ENCODE measurements at regions not wholly inside any gene's neighbourhood (a gene's known extent, or its start where the extent isn't known, plus 50 kb on each side); places are given as distances from the start of the nearest gene placed in this dataset.

- no peak for DNase-seq (ENCODE audit: low read depth in 2 of 2)
These were observed 77.3 kb upstream of the UBAC2 start for GRCh38 chr13:99123101-99124045.

DNA sequence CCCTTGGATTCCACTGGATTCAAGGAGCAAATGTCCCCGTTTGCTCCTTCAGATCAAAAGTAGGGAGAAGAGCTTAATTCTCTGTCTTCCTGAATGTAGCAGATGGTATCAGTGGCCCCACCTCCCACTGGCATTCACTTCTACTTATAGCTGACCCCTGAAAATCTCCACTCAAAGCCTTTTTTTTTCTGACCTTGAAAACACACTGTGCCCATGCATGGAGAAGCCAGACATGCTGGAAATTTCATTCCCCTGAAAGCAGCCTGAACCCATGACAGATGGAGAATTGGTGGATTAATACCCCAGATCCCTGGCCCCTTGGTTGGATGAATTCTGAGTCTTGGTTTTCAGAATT is 76.6 kb upstream of the UBAC2 start:
- no peak for DNase-seq (ENCODE audit: low read depth in 2 of 2)

DNA sequence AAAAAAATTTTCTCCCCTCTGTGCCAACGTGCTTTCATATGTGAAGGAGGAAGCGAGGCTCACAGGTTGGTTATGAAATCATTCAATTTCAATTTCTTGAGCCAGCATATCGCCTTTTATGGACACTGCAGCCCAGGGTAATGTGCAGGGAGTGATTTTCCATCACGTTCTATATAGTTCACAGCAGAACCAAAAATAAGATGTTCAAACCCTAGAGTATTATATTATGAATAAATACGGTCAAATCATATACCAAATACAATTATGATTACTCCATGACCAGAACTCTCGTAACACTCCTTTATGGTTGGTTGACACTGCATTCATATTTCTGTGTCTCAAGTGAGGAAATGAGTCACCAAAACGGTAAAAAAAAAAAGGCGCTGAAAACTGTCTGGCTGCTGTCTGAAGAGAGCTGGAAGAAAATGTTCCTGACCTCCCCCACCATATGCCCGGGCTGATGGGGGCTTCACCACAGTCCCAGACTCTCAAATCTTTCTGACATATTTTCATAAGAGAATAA is 75.8 kb upstream of the UBAC2 start:
- no peak for DNase-seq (ENCODE audit: low read depth in 2 of 2)

- DNase-seq (ENCODE audit: low read depth in 2 of 2) = no peak
These were observed 75.2 kb upstream of the UBAC2 start for GRCh38 chr13:99125326-99125915.

DNA sequence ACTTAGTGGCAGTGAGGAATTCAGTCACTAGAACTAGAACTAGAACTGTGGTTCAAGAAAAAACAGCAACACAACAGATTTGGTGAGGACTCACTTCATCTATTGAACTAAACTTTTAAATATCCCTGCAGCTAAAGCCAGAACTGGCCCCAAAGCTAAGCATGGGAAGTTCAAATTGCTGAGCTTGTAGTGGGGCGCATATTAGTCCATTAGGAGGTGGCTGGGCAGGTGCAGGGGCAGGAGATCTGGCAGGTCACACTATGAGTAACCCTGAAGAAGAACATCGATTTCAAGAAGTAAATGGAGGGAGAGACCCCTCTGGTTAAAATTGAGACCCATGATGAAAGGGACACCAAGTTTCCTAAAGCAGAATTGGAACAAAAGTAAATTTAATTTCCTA is 73.8 kb upstream of the UBAC2 start:
- no peak for DNase-seq (ENCODE audit: low read depth in 2 of 2)

DNA sequence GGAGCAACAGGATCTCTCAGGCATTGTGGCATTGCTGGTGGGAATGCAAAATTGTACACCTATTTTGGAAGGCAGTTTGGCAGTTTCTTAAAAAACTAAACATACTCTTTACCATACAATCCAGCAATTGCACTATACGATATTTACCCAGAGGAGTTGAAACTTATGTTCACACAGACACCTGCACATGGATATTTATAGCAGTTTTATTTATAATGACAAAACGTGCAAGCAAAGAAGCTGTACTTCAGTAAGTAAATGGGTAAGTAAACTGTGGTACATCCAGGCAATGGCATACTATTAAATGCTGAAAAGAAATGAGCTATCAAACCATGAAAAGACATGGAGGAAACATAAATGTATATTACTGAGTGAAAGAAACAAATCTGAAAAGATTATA is 71.6 kb upstream of the UBAC2 start:
- DNase-seq (ENCODE audit: low read depth in 2 of 2) = no peak

GRCh38 chr13:99129951-99130350 is 70.7 kb upstream of the UBAC2 start:
- DNase-seq (ENCODE audit: low read depth in 2 of 2) = no peak

DNA sequence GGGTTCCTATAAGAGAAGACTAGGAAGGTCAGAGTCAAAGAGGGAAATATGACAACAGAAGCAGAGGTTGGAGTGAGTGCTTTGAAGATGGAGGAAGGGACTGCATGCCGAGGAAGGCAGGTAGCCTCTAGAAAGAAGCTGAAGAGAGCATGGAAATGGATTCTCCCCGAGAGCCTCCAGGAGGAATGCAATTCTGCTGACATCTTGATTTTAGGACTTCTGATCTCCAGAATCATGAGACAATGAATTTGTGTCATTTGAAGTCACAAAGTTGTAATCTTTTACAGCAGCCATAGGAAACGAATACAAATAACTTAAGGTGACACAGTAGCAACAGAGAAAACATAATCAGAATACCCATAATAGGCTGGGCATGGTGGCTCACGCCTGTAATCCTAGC is 69.2 kb upstream of the UBAC2 start:
- no peak for DNase-seq (ENCODE audit: low read depth in 2 of 2)

GRCh38 chr13:99132295-99132835 is 68.3 kb upstream of the UBAC2 start:
- DNase-seq (ENCODE audit: low read depth in 2 of 2) = no peak

GRCh38 chr13:99133230-99133629 is 67.4 kb upstream of the UBAC2 start:
- DNase-seq (ENCODE audit: low read depth in 2 of 2) = no peak

DNA sequence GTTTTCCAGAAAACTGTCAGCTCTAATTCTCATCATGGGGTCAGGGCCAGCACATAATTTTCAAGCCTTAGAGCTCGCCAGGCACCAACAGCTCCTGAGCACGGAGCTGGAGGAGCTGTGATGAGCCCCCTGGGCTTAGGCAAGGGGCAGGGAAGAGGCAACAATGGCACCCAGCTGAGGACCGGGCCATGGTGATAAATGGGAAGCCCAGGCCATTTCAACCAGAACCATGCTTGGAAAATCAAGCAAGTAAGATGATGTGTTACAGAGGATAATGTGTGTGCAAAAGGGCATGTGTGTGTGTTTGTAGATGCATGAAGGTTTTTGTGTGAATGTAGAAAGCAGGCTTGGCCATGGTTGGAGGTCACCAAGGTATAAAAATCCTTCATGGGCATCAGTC is 66.8 kb upstream of the UBAC2 start:
- no peak for DNase-seq (ENCODE audit: low read depth in 2 of 2)

- DNase-seq (ENCODE audit: low read depth in 2 of 2) = no peak
These were observed 65.1 kb upstream of the UBAC2 start for GRCh38 chr13:99135591-99135990.

DNA sequence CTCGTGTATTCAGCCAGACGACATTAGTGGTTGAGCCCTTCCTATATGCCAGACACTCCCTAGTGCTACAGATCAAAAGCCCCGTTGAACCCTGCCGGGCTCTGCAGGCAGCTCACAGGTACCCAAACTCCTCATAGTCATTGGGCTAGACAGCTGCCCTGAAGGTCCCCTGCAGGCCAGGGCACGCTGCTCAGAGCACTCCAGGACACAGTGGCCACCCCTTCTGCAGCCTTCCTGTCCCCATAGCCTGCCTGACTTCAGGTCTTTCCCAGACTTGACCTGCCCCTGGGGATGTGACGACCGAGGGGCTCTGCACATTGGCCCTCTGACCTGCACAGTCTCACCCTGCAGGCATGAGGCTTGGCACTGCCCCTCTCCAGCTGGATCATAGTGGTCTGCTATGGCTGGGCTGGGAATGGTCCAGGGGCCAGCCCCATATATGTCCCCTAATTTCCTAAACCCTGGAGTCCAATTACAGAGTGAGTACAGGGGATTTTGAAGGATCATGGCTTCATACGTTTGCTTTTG is 64.2 kb upstream of the UBAC2 start:
- no peak for DNase-seq (ENCODE audit: low read depth in 2 of 2)

DNA sequence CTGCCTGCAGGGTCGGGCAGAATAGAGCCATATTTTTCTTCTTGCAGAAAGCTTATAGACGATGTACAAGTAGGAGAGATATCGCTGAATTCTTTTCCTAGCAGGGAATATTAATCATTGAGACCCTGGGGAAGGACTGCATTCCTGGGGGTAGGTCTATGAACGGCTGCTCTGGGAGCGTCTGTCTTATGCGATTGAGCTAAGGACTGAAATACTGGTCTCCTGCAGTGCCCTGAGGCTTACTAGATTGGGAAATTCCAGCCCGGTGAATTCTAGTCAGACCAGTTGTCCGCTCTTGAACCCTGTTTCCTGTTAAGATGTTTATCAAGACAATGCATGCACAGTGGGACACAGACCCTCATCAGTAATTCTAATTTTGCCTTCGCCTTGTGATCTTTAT is 59.8 kb upstream of the UBAC2 start:
- DNase-seq (ENCODE audit: low read depth in 2 of 2) = no peak

DNA sequence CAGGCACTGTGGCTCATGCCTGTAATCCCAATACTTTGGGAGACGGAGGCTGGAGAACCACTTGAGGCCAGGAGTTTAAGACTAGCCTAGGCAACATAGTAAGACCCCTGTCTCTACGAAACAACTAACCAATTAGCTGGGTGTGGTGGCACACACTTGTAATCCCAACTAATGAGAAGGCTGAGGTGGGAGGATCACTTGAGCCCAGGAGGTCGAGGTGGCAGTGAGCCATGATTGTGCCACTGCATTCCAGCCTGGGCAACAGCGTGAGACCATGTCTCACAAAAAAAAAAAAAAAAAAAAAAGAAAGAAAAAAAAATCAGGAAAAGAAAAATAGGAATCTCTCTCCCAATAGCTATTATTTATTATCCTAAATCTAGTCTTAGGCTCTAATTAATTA is 56.8 kb upstream of the UBAC2 start:
- no peak for DNase-seq (ENCODE audit: low read depth in 2 of 2)

DNA sequence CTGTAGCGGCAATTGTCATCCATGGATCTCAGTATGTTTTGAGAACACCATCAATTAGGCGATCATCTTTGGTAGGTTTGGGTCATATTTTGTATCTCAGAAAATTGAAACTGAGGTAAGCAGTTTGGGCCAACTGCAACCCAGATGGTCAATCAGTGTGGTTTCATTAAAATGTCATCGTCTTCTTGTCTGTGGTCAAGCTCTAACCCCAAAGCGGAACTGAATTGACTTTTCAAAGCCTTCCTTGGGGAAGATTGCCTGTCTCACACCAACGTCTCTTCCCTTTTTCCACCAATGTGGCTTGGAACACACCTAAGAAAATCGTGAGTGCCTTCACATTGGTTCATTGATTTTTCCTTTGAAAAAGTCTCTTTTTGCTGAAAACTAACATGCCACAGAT is 56.3 kb upstream of the UBAC2 start:
- DNase-seq (ENCODE audit: low read depth in 2 of 2) = no peak

DNA sequence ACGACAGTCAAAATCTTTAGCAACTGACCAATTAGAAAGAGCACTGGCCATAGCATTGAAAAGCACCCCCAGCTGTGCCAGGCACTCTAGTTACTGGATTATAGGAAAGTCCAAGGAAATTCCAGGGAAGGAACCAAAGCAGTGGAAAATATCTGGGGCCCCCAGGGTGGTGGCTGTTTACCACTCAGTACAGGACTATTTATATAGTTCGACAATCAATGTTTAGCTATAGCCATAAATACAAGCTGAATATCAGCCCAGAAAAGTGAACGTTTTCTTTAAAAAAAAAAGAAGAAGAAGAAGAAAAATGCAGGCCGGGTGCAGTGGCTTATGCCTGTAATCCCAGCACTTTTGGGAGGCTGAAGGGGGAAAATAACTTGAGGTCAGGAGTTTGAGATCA is 55.2 kb upstream of the UBAC2 start:
- DNase-seq (ENCODE audit: low read depth in 2 of 2) = no peak

DNA sequence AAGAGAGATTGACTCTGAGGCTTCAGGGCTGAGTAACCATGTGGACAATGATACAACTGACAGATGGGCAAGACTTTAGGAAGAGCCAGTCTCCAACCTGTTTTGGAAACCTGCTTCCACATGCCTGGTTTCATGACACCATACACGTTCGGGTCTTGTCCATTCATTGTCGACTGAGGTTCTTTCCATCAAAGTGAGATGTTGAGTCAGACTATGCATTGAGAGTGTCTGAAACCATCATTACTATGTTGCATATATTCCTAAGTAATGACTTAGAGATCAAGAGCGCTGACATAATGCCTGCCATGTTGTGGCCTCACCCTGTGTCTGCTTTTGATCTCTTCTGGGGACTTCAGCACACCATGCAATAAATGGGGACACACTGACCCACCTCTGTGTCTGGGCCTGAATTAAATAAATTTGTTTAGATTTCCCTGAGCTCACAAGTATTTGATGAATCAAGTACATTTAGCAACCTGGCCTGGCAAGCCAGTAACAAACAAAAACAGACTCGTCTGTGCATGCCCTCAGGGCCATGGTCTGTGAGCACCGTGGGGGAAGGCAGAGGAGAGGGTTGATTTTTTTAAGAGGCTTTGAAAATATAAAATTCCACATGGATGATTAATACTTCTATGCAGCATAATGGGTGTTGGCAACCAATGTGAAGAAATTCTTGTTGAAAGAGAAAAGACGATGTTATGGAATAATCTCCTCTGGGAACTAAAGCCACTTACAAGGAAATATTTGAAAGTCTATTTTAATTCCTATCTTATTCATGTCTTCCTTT is 49.9 kb upstream of the UBAC2 start:
- no peak for DNase-seq (ENCODE audit: low read depth in 2 of 2)

Data from stimulated activated CD8-positive, alpha-beta memory T cell treated with anti-CD3 and anti-CD28 coated beads, Interleukin-2, amount 100 ng/mL, for 48 hours (primary cell).